HEK293T (cell line): ENCODE measurements at regions not wholly inside any gene's neighbourhood (a gene's known extent, or its start where the extent isn't known, plus 50 kb on each side); places are given as distances from the start of the nearest gene placed in this dataset.

Source experiments
- FOXM1 ChIP-seq: fragments of 450-650 bp; IDR thresholded peaks from 2 replicates; pipeline ENCODE4 v1.6.1; 2017; ENCODE audit warnings: mild to moderate bottlenecking, borderline replicate concordance
- HDGF ChIP-seq: fragments of 450-650 bp; IDR thresholded peaks from 2 replicates; pipeline ENCODE4 v1.6.1; 2017; ENCODE audit warnings: antibody characterized with exemption, borderline replicate concordance
- SP1 ChIP-seq: fragments of 450-650 bp; IDR thresholded peaks from 2 replicates; pipeline ENCODE4 v1.6.1; 2017

DNA sequence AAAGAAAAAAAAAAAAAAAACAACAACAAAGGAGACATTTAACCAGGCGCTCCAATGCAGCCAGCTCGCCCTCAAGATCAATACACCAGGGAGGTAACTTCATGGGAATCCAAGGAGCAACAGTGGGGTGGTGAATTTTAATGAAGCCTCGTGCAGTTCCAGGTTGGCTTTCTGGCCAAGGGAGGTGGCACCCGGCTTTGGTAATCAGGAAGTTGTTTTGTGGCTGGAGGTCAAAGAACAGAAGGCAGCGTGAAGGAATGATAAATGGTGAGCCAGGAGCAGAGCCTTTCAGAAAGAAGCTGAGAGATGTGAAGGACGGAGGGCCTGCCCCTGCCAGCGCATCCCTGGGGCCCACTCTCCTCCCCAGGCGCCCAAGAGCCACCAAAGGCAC lies 188.2 kb upstream of the TSC22D1 start:
- no peak for TF ChIP-seq SP1
- TF ChIP-seq FOXM1, result no peak
- no peak for TF ChIP-seq HDGF
